OCI-LY3 (cell line): ENCODE measurements at regions not wholly inside any gene's neighbourhood (a gene's known extent, or its start where the extent isn't known, plus 50 kb on each side); places are given as distances from the start of the nearest gene placed in this dataset.

Source experiments
- CTCF ChIP-seq: fragments of 200-600, 300-600 bp; sonication (generic); IDR thresholded peaks from 2 replicates; pipeline ENCODE4 v1.5.1; 2014; ENCODE audit warnings: antibody characterized with exemption, low read length, low read depth
- EZH2phosphoT487 ChIP-seq: fragments of 200-600 bp; shearing (Covaris generic); IDR thresholded peaks from 2 replicates; pipeline ENCODE4 v1.6.1; 2018; ENCODE audit warnings: antibody characterized with exemption, mixed run types, low read depth

GRCh38 chr7:138359870-138360559, 100.0 kb upstream of the TRIM24 start:
- TF ChIP-seq CTCF (no peak), EZH2phosphoT487 (no peak)
